ENCODE measurements at regions not wholly inside any gene's neighbourhood (a gene's known extent, or its start where the extent isn't known, plus 50 kb on each side); places are given as distances from the start of the nearest gene placed in this dataset.
"Not testable (repeated sequence)": the region's sequence is repeated elsewhere in the genome, so short reads cannot be mapped to it uniquely, and the experiment has no call there.

DNA sequence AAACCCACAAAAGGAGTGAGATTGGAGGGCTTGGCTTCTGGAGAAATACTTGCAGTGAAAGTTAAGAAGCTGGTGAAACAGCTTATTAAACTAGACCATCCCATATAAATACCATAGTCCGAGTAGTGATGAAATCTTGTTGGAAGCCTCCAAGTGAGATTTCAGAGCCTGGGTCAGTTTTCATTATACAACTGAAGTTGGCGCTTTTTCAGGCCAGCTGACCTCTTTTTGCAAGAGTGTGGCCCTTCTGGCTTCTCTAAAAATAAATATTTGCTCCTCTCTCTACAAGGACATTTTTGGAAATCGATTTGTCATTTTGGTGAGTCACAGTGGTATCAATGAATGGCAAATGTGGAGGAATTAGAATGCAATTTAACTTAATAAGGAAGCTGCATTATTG is 51.2 kb upstream of the THRB start:
- peak; percentile 12 for DNase-seq (ENCODE audit: low read depth)

DNA sequence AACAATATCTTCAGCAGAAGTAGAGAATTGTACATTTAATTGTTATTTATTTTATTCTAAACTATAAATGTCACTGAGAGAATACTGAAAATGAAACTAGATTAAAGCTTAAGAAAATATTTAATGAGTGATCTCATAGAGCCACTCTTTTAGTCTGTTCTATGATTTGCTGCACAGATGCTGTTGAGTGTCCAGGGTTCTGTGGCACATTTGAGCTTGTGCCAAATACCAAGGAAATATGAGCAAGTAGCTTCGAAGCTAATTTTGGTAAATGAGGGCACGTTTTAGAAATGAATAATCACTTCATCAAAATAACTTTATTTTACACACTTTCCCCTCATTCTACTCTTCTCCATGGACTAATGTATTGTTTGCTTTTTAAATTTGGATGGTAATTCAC is 53.6 kb upstream of the THRB start:
- peak; percentile 49 for DNase-seq (ENCODE audit: low read depth)

DNA sequence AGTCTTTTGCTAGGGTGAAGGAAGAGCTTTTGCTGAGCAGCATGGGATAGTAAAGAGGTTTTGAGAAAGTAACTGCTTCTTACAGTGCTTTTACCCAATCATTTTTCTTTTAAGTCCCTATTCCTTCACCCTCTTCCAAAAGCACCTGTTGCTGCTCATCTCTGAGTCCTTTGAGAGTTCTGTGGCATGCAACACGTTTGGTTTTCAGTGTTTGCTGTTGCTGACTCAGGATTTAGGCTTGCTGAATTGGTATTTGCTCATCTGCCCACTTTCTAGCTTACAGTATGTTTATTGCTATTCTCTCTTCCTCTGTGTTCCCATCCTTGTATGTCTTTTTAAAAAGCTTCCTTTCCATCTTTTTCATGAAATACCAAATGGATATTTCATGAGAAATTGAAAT is 55.9 kb upstream of the THRB start:
- DNase-seq (ENCODE audit: low read depth) = no peak

DNA sequence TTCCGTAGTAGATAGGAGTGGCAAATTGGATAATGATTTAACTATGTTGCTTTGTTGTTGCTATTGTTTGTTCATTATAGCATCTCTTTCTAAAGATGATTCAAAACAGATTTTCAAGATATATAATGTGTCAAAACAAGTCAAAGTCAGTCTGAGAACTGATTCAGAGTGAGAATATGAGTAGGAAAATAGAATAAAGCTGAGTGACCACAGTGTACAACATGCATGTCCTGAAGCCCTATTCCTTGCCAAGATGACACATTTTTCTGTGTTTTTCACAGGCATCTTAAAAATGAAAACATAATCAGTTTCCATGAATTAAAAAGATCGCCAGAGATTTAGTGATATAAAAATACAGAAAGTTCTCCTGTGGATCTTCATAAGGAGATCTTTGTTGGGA is 57.0 kb upstream of the THRB start:
- no peak for DNase-seq (ENCODE audit: low read depth)

DNA sequence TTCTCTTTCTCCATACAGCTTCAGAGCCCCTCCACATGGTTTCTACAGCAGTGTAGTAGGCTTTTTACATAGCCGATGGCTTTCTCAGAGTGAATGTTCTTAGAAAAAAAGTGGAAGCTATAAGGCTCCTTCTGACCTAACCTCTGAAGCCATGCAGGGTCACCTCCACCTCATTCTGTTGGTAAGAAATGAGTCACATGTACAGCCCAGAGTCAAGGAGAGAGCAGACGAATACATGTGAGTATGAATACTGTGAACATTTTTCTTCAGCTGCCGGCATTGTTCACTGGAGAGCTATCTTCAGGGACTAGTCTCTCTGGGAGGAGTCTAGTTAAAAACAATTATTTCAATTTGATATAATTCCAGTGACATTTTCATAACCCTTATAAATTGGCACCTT is 68.2 kb upstream of the THRB start:
- peak; percentile 24 for DNase-seq (ENCODE audit: low read depth)

DNA sequence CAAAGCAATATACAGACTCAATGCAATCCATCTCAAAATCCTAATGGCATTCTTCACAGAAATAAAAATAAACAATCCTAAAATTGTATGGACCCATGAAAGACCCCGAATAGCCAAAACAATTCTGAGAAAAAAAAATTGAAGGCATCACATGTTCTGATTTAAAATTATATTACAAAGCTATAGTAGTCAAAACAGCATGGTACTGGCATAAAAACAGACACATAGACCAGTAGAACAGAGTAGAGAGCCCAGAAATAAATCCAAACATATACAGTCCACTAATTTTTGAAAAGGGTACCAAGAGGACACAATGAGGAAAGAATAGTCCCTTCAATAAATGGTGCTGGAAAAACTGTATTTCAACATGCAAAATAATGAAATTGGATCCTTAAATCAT is 70.4 kb upstream of the THRB start:
- DNase-seq (ENCODE audit: low read depth) = no peak

DNA sequence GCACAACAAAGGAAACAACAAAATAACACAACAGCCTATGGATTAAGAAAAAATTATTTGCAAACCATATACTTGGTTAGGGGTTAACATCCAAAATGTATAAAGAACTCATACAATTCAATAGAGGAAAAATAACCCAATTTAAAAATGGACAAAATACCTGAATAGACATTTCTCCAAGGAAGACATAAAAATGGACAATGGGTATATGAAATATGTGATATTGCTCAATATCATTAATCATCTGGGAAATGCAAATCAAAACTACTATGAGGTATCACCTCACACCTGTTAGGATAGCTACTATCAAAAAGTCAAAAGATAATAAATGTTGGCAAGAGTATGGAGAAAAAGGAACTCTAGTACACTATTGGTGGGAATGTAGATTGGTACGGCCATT is 71.0 kb upstream of the THRB start:
- no peak for DNase-seq (ENCODE audit: low read depth)

DNA sequence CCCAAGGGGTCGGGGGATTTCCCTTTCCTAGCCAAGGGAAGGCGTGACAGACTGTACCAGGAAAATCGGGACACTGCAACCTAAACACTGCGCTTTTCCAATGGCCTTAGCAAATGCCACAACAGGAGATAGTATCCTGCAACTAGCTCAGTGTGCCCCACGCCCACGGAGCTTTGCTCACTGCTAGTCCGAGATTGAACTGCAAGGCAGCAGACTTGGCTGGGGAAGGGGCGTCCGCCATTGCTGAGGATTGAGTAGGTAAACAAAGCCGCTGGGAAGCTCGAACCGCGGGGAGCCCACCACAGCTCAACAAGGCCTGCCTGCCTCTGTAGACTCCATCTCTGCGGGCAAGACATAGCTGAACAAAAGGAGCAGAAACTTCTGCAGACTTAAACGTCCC is 72.3 kb upstream of the THRB start:
- DNase-seq (ENCODE audit: low read depth) = no peak

DNA sequence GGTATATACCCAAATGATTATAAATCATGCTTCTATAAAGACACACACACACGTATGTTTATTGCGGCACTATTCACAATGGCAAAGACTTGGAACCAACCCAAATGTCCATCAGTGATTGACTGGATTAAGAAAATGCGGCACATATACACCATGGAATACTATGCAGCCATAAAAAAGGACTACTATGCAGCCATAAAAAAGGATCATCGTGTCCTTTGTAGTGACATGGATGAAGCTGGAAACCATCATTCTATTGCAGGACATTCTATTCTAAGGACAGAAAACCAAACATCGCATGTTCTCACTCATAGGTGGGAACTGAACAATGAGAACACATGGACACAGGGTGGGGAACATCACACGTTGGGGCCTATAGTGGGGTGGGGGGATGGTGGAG is 77.8 kb upstream of the THRB start:
- not testable (repeated sequence) for DNase-seq (ENCODE audit: low read depth)

DNA sequence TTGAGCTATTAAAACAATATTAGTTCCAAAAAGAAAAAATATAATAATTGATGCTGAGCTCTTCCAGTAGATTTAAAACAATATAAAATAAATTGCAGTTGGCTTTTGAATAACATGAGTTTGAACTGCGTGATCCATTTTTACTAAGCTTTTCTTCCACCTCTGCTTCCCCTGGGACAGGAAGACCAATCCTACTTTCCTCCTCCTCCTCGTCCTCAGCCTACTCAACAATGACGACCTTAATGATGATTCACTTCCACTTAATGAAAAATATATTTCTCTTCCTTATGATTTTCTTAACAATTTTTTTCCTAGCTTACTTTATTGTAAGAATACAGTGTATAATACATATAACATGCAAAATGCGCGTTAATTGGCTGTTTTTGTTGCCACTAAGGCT is 78.9 kb upstream of the THRB start:
- DNase-seq (ENCODE audit: low read depth) = no peak

DNA sequence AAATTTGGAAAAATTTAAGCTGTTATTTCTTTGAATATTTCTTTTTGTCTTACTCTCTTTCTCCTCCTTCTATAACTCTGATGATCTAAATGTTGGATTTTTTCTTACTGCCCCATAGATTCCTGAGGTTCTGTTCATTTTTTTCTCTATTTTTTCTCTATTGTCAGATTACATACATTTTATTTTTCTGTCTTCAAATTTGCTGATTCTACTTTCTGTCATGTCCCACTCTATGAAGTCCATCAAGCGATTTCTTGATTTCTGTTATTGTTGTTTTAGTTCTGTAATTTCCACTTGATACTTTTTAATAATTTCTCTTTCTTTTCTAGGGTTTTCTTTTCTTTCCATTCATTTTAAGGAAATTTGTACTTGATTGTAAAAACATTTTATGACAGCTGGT is 83.7 kb upstream of the THRB start:
- no peak for DNase-seq (ENCODE audit: low read depth)

DNA sequence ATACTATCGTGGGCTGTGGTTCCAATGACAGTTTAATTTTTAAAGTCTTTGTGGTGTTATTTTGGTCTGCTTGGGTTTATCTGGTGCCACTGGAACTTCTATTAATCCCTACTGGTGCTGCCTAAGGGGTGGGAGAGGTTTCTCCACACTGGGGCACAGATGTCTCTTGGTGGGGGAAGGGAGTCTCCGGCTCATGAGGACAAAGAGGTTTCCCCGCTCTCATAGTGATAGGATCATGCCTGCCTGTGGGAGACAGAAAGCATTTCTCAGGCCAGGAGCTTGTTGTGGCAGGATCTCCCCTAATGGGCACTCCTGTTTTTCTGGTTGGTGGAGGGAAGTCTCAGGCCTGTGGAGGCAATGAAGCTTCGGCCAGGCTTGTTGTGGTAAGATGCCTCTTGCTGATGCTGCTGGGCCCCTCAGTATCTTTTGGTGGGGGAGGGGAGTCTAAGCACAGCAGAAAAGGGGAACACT is 84.3 kb upstream of the THRB start:
- DNase-seq (ENCODE audit: low read depth) = no peak

DNA sequence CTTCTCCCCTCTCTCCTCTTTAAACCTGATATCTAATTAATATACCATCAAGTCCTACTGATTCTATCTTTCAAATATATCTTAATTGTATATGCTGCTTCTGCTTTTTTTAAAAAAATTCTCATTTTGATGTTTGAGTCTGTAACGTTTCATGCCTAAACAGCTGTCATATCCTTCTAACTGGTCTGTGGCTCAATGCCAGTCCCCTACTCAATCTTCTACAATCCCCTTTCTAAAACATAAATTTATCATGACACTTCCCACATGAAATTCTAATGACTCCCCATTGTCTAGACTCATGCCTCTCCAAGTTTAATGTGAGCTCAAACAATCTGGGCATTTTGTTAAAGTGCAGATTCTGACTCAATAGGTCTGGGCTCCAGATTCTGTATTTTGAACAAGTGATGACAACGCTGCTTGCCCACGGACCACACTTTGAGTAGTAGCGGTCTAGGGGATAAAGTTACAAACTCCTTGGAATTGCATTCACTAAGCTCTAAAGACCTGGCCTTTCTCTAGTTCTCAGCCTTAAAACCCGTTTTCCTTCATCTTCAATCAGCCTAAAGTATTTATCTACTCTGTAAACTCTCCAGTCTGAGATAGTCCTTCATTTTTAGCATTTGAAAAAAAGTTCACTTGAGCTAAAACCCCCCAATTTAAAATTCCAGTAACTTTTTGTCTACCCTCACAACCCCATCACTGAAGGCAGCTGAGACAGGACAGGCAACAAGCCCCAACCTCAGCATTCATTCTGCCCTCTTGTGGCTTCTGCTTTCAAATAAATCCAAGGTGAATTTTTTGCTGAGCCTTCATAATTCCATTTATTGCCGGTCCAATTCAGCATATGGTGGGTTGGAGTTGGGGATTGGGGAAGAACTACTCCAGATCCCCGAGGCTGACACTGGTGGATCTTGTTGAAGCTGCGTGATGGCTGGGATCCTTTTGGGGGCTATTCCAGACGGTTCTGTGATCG is 88.1 kb upstream of the THRB start:
- DNase-seq (ENCODE audit: low read depth) = no peak

DNA sequence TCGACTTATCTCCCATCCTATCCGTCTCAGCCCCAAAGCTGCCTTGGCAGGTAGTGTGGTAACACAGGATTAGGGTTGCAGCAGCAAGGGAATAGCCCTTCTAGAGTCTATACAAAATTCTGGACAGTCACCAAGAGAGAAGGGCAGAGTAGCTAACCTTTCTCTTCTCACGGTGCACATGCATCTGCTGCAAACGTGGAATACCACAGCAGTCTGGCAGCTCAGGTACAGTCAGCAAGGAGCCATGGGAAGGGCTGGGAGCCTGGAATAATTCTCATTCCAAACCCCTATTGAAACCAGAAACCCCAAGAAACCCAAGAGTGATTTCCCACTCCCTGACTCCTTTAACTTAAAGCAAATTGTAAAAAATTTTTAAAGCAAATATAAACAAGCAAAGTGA is 92.3 kb upstream of the THRB start:
- DNase-seq (ENCODE audit: low read depth) = no peak

DNA sequence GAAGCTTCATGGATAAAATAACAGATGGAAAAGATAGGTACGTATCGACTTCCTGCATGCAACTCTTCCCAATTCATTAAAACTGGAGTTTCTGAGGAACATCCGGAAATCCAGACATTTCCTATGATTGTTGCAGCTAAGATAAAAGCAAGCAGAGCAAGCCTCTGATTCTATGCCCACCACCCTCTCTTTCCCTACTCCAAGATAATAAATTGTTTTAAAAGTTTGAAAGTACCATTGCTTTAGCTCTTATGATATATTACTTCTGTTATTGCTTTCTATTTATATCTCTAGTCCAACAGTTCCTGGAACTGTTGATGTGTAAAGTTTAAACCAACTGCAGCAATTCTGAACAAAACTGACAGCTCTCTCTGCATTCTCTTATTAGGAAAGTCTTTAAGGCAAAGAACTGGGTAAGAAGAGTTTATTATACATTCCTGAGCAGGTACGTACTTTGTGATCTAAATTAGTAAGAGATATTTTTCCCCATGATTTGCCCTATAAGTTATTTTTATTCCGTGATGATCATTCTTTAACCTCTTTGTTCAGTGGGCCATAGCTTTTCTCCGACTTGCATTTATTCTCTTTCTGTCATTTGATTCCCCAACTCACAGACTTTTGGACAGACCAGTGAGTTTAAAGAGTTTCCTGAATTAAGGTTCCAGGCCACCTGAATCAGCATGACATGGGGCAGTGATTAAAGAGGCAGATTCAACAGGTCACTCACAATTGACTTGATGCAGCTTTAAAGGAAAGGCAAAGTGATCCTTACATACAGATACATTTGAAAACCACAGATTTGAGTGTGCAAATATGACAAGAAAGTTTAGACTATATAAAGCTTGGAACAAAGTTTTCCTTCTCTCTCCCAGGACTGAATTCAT is 94.2 kb upstream of the THRB start:
- no peak for DNase-seq (ENCODE audit: low read depth)

DNA sequence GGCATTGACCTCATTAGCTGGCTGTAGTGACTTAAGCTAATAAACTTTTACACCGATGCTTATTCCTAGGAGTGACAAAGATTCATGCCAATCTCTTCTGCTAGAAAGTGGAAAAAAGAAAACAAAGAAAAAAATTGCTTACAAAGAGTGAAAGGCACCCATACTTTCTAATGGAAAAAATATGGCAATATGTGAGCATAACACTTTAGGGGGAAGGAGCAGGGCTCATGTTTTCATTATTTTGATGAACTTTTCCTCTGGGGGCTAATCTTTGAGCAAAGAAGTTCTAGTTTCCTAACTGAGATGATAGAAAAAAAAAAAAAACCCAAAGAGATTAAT is 94.8 kb upstream of the THRB start:
- DNase-seq (ENCODE audit: low read depth) = no peak

DNA sequence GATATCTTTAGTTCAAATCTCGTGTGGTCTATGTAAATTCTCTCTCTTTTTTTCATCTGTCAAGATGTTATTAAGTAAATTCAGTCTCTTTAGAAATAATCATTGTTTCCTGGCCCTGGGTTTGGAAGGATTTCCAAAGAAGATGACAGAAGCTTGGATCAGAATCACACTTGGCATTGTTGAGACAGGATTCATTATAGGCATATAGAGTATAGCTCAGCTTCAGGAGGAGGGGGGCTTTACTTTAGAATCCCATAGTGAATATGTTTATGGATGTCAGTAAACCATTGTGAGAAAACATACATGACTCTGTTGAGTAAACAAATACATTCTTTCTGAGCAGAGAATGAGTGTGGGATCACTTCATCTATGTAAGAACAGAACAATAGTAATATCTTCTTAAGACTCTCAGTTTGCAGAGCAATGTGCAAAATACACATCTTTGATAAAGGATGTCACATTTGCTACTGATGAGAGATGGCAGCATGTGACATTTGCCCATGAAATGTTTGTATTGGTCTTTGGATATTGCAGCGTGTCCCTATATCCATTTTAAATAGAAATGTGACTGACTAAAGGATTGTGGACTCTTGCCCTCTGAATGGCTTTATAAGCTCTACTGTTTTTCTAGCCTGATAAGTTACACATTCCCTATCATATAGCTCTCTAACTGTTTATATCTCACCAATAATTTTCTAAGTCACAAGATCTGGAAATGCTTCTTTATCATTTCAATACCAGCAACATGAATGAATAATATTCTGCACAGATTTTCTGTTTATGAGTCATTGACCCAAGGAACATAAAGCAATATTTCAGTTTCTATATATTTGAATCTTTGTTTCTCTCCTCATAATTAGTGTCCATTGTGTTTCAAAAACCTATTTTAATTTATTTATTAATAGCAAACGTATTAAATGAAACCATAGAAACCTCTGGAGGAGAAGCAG is 95.6 kb upstream of the THRB start:
- no peak for DNase-seq (ENCODE audit: low read depth)

DNA sequence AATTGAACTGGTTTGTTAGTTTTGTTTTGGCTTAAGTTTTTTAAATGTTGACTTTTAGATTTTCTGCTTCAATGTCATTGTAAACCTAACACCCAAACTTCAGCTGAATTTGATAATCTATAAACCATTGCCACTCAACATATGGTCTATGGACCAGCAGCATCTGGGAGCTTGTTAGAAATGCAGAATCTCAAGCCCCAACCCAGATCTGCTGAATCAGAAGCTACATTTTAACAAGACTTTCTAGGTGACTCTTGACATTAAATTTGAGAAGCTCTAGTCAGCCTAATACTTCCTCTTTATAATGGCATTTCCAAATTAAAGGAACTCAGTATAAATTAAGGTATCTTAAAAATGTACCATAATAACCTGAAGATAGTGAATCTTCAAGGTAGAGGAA is 96.5 kb upstream of the THRB start:
- no peak for DNase-seq (ENCODE audit: low read depth)

DNA sequence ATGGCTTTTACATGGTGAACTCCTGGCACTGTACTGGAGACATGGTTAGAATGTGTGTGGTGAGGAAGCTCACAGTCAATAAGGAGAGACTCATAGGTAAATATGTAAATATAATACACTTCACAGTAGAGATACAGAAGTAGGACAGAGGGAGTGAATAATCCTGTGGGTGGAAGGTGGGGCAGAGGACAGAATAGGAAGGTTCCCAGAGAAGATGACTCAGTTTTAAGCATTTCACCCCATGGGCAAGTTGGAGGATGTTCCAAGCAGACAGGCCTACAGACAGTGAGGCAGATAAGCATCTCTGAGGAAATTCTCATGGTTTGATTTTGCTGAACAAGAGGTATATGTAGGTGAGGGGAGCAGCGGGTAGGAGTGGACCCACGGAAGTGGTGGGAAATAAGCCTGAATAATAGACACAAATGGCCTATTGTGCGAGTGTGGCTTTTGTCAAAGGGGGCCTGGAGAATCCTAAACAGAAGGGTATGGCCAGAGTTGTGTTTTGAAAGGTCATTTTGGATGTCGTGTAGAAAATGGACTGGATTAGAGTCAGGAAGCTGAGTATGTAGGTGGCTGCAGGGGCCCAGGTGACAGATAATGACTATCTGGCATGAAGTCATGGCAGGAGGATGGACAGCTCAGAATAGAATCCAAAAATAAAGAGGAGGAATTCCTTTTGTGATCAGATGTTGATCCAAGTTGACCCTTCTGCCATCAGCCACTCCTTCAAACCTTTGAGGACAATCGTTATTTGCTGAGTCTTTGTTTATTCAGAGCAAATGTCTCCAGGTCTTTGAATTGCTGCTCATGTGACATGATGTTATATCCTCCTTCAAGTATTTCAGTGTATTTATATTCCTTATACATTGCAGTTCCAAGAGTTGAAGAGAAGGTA is 97.3 kb upstream of the THRB start:
- DNase-seq (ENCODE audit: low read depth) = peak; percentile 77

DNA sequence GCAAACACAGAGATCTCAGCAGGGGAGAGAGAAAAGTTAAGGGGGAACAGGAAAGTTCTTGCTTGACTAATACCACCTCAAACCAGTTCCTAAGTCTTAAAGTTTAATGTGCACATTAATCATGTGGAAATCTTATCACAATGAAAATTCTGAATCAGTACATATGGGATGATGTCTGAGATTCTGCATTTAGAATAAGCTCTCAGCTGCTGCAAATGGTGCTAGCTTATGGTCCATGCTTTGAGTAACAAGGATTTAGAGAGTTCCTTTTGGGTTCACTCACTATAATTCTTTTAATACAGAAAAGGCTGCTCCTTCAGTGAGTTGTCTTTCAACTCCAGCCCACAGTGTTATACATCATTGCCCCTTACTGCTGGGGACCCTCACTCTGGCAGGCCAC is 99.5 kb upstream of the THRB start:
- no peak for DNase-seq (ENCODE audit: low read depth)

DNA sequence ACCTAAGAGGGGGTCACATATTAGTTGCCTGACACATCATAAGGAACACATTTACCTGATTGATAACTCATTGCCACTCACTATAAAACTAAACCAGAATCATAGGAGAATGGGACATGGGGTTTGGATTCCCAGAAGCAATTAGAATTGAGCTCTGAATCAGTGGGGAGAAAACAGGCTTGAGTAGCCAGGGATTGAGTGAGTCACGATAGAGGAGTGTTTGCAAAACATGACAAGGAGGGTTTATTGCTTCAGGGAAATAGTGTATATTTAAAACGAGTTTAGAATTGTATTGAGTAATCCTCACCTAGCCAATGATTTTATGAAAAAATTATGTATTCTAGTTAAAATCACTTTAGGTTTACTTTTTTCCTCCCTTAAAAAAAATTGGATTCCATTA is 101.1 kb upstream of the THRB start:
- DNase-seq (ENCODE audit: low read depth) = peak; percentile 56

Measured in M059J (cell line).